K562 (cell line): ENCODE measurements at regions not wholly inside any gene's neighbourhood (a gene's known extent, or its start where the extent isn't known, plus 50 kb on each side); places are given as distances from the start of the nearest gene placed in this dataset.

Source experiments
- ATAC-seq: fragments of 200-7000 bp; cut with Tn5 transposase; 3 replicates; pipeline ENCODE4 v1.9.1; 2020; ENCODE audit warnings: moderate library complexity
- BruUV-seq: library from RNA; stranded (reverse); fragments of 400-500 nt; replicated peaks from 2 replicates; lab custom pipeline; 2021; lab: Mats Ljungman, UMichigan
- CTCF ChIA-PET: fragments of 300-600 bp; formaldehyde crosslinking; extraction: SDS; loops from one replicate; lab custom pipeline; 2021; ENCODE audit warnings: low intra/inter-chr PET ratio; lab: Yijun Ruan, JAX
- POLR2A ChIA-PET: fragments of 300-600, 350-650 bp; sonication (Branson Sonifier 250); formaldehyde crosslinking; extraction: SDS; loops from one replicate; lab custom pipeline; 2021; ENCODE audit warnings: antibody characterized with exemption, inconsistent platforms; lab: Yijun Ruan, JAX
- DNase-seq, 4 experiments: peaks; one replicate each; pipeline versions ENCODE4 v3.0.0 to v3.0.0-alpha.2; 2011 to 2018; ENCODE audit warnings: low spot score in 3 of 4, mixed read lengths in 3 of 4; ENCODE audit errors: extremely low read depth in 1 of 4
- FAIRE-seq: peaks from 2 replicates; lab custom pipeline; 2011; peaks lifted over from hg19 to GRCh38; lab: Jason Lieb, UNC
- H2AFZ ChIP-seq: 2 replicates; pipeline ENCODE4 v1.6.0; 2011; ENCODE audit warnings: low read depth, low read length, control low read depth, inconsistent platforms
- H3K27ac ChIP-seq: fragments of 200-600 bp; 3 replicates; pipeline ENCODE4 v1.8.0; 2011; ENCODE audit warnings: low read depth, mild to moderate bottlenecking, control low read depth, inconsistent platforms, low read length, moderate library complexity, mixed read lengths; ENCODE audit errors: extremely low read depth
- H3K27me3 ChIP-seq, 2 experiments: fragments of 300-600 bp in 1 of 2; 2 replicates in 1 of 2; 3 replicates in 1 of 2; pipeline versions ENCODE4 v1.6.0 to v1.8.0; 2011; ENCODE audit warnings: inconsistent platforms in 2 of 2, low read length in 2 of 2, mild to moderate bottlenecking in 1 of 2, mixed read lengths in 1 of 2, moderate library complexity in 1 of 2; ENCODE audit not compliant: control insufficient read depth in 2 of 2, insufficient read depth in 2 of 2
- H3K36me3 ChIP-seq: fragments of 300-600 bp; 3 replicates; pipeline ENCODE4 v1.8.0; 2011; ENCODE audit warnings: mild to moderate bottlenecking, low read length, inconsistent platforms; ENCODE audit not compliant: control insufficient read depth, insufficient read depth
- H3K4me1 ChIP-seq, 2 experiments: fragments of 200-600 bp in 1 of 2; replicated peaks in 1 of 2; 2 replicates in 1 of 2; 3 replicates in 1 of 2; pipeline versions ENCODE4 v1.5.1 to v1.8.0; 2011; ENCODE audit warnings: inconsistent platforms in 2 of 2, low read length in 2 of 2, mild to moderate bottlenecking in 1 of 2, mixed read lengths in 1 of 2, moderate library complexity in 1 of 2; ENCODE audit not compliant: control insufficient read depth in 2 of 2, insufficient read depth in 2 of 2
- H3K4me2 ChIP-seq: 2 replicates; pipeline ENCODE4 v1.6.1; 2011; ENCODE audit warnings: low read length, control low read depth, inconsistent platforms, mixed read lengths; ENCODE audit not compliant: insufficient read depth
- H3K4me3 ChIP-seq: fragments of 200-600 bp; sonication (generic), shearing (Covaris generic); 2 replicates; pipeline ENCODE4 v1.5.1; 2016; ENCODE audit warnings: control low read depth, inconsistent platforms
- H3K79me2 ChIP-seq: fragments of 200-600 bp; 3 replicates; pipeline ENCODE4 v1.8.0; 2011; ENCODE audit warnings: low read length, inconsistent platforms; ENCODE audit not compliant: control insufficient read depth, insufficient read depth
- H3K9ac ChIP-seq, 2 experiments: 2 replicates each; pipeline versions ENCODE4 v1.6.0 to v1.6.1; 2011; ENCODE audit warnings: low read depth in 2 of 2, low read length in 2 of 2, control low read depth in 1 of 2, inconsistent platforms in 1 of 2, mild to moderate bottlenecking in 1 of 2, mixed read lengths in 1 of 2; ENCODE audit not compliant: insufficient read depth in 1 of 2
- H3K9me1 ChIP-seq: one replicate; pipeline ENCODE4 v1.6.0; 2011; ENCODE audit warnings: inconsistent platforms, mild to moderate bottlenecking, low read length, moderate library complexity; ENCODE audit not compliant: control insufficient read depth, insufficient read depth
- H3K9me3 ChIP-seq: replicated peaks from 2 replicates; pipeline ENCODE4 v1.5.1; 2011; ENCODE audit warnings: low read depth, low read length, inconsistent platforms; ENCODE audit not compliant: control insufficient read depth, insufficient read depth
- H4K20me1 ChIP-seq: replicated peaks from 2 replicates; pipeline ENCODE4 v1.6.1; 2011; ENCODE audit warnings: low read length, inconsistent platforms, mixed read lengths; ENCODE audit not compliant: control insufficient read depth, insufficient read depth
- FOXJ2 ChIP-seq: fragments of 200-800 bp; sonication (Bioruptor generic); IDR thresholded peaks from 2 replicates; pipeline ENCODE4 v1.6.1; 2016; ENCODE audit warnings: missing genetic modification characterization, missing compliant biosample characterization
- GABPA ChIP-seq: fragments of 200-800 bp; sonication (Bioruptor generic); conservative IDR thresholded peaks from 2 replicates; pipeline ENCODE4 v1.6.1; 2016; ENCODE audit warnings: low read depth, missing genetic modification characterization, missing compliant biosample characterization
- HOMEZ ChIP-seq: fragments of 250-450 bp; sonication (Bioruptor Pico); IDR thresholded peaks from 2 replicates; pipeline ENCODE4 v1.4.0; 2020; ENCODE audit warnings: mild to moderate bottlenecking, moderate library complexity
- RFX5 ChIP-seq: IDR thresholded peaks from 2 replicates; pipeline ENCODE4 v1.6.1; 2011; ENCODE audit warnings: low read depth, mild to moderate bottlenecking, improper control_type of control experiment, low read length
- TEAD4 ChIP-seq, 2 experiments: sonication (generic) in 1 of 2; formaldehyde crosslinking in 1 of 2; IDR thresholded peaks; 2 replicates each; pipeline versions ENCODE4 v1.6.1 to v1.8.0; 2012 to 2022; ENCODE audit warnings: borderline replicate concordance in 1 of 2, inconsistent platforms in 1 of 2, low read length in 1 of 2, mild to moderate bottlenecking in 1 of 2, missing genetic modification reagents in 1 of 2
- TGIF2 ChIP-seq: sonication (generic); formaldehyde crosslinking; IDR thresholded peaks from 2 replicates; pipeline ENCODE4 v1.8.1; 2022; ENCODE audit warnings: mild to moderate bottlenecking, missing genetic modification reagents, moderate library complexity
- WGBS: fragments of 100-300 bp; shearing (Covaris generic); methylation state at CpG from one replicate; pipeline ENCODE4 v1.1.6; 2016; ENCODE audit warnings: low coverage, mixed read lengths; ENCODE audit not compliant: insufficient coverage; ENCODE audit errors: missing lambda C conversion rate; 5-methylcytosine and 5-hydroxymethylcytosine counted together
- in situ Hi-C: fragments of 300-500 bp; cut with MboI; formaldehyde crosslinking; loops from 4 replicates; pipeline ENCODE4 v1.15.0; 2018; ENCODE audit warnings: inconsistent platforms, mixed read lengths
- intact Hi-C: fragments of 100-400 bp; cut with micrococcal nuclease; formaldehyde crosslinking; loops from 2 replicates; pipeline ENCODE4 v1.14.2; 2022

GRCh38 chr10:125494651-125495239, 188.2 kb downstream of the TEX36 start:
- no peak overlapping the region for H2AFZ ChIP-seq
- H3K9me1 ChIP-seq, result no peaks in the 10 kb centered on the region
- no peak overlapping the region for H3K4me2 ChIP-seq
- TF ChIP-seq RFX5, result no peak
- TF ChIP-seq TGIF2 (CRISPR knock-in tag), result no peak
- CTCF ChIA-PET, result no interaction called here
- FAIRE-seq, result no peak
- H3K4me1 ChIP-seq, result no peaks in the 10 kb centered on the region
- H3K79me2 ChIP-seq, result no peaks in the 10 kb centered on the region
- no peak for DNase-seq
- H4K20me1 ChIP-seq, result no peaks in the 10 kb centered on the region
- H3K27me3 ChIP-seq, result peaks cover 2 to 3% of the 10 kb centered on the region in 2 experiments; a peak in 2 of 5 replicates
- H3K9me3 ChIP-seq, result no peaks in the 10 kb centered on the region
- no peak overlapping the region for H3K4me3 ChIP-seq
- no peak overlapping the region for H3K9ac ChIP-seq
- no peaks in the 10 kb centered on the region for H3K36me3 ChIP-seq
- POLR2A ChIA-PET, result no interaction called here
- under 1% methylated on average over 9 of the region's 10 CpGs for WGBS
- intact Hi-C loops, result no loop called here
- H3K27ac ChIP-seq, result no peak overlapping the region
- in situ Hi-C loops, result no loop called here
- no TSS peak for BruUV-seq
- no peak for ATAC-seq

- Histone ChIP-seq H3K4me3 (no peak overlapping the region), H2AFZ (no peak overlapping the region), H3K36me3 (no peaks in the 10 kb centered on the region), H3K9me1 (no peaks in the 10 kb centered on the region), H3K4me1 (no peaks in the 10 kb centered on the region), H3K4me2 (no peak overlapping the region), H3K27me3 (peaks cover 2 to 3% of the 10 kb centered on the region in 2 experiments; a peak in 1 of 5 replicates), H3K9me3 (no peaks in the 10 kb centered on the region), H3K79me2 (no peaks in the 10 kb centered on the region), H3K9ac (no peak overlapping the region), H3K27ac (no peak overlapping the region), H4K20me1 (no peaks in the 10 kb centered on the region)
- in situ Hi-C loops (no loop called here), intact Hi-C loops (no loop called here)
- ATAC-seq, result no peak
- ChIA-PET CTCF (no interaction called here), POLR2A (interaction anchor here (0.6 kb wide), 1 partner anchor 1571 kb away, joined by 3 read pairs; no protein-coding TSS in a partner anchor)
- TF ChIP-seq GABPA (tag) (no peak), HOMEZ (CRISPR knock-in tag) (no peak), TEAD4 (IDR thresholded peaks at IDR 0.05; ENCODE audit: low read length) (no peak), TEAD4 (CRISPR knock-in tag; IDR thresholded peaks at IDR 0.05; ENCODE audit: borderline replicate concordance) (no peak), FOXJ2 (tag) (no peak)
- BruUV-seq, result no TSS peak
- DNase-seq, result no peak
- 0% methylated on average over 2 of the region's 2 CpGs for WGBS
- no peak for FAIRE-seq
Observed at GRCh38 chr10:125491381-125491780, 191.6 kb downstream of the TEX36 start.
